Upper lobe of left lung (tissue), 6 donors: ENCODE measurements at regions not wholly inside any gene's neighbourhood (a gene's known extent, or its start where the extent isn't known, plus 50 kb on each side); places are given as distances from the start of the nearest gene placed in this dataset.

Experiments
- ATAC-seq, 2 donors: fragments of 200-7000 bp; cut with Tn5 transposase; one replicate each; pipeline ENCODE4 v1.9.1; 2022; ENCODE audit warnings: mild to moderate bottlenecking in 2 of 2, moderate library complexity in 2 of 2; ENCODE audit not compliant: low FRiP score in 2 of 2
- DNase-seq, 2 donors: peaks; one replicate each; pipeline ENCODE4 v3.0.0-alpha.2; 2019 to 2020
- H3K27ac ChIP-seq, 4 donors: fragments of 200-600 bp; sonication (generic); one replicate each; pipeline ENCODE4 v1.5.1; 2016 to 2019
- H3K27me3 ChIP-seq, 4 donors: fragments of 200-600 bp; sonication (generic); one replicate each; pipeline ENCODE4 v1.5.1; 2017 to 2019
- H3K36me3 ChIP-seq, 4 donors: fragments of 200-600 bp; sonication (generic); one replicate each; pipeline ENCODE4 v1.5.1; 2016 to 2019
- H3K4me1 ChIP-seq, 4 donors: fragments of 200-600 bp; sonication (generic); one replicate each; pipeline ENCODE4 v1.5.1; 2018 to 2019
- H3K4me3 ChIP-seq, 4 donors: fragments of 200-600 bp; sonication (generic); one replicate each; pipeline ENCODE4 v1.5.1; 2017 to 2019; ENCODE audit warnings: mild to moderate bottlenecking in 2 of 4, moderate library complexity in 1 of 4
- H3K9me3 ChIP-seq, 4 donors: fragments of 200-600 bp; sonication (generic); one replicate each; pipeline ENCODE4 v1.5.1; 2018 to 2019
- CTCF ChIP-seq, 6 experiments: fragments of 450-650 bp in 4 of 6; fragments of 200-600 bp in 2 of 6; sonication (generic) in 2 of 6; IDR thresholded peaks; one replicate each; pipeline ENCODE4 v1.5.1; 2016 to 2019; ENCODE audit warnings: antibody characterized with exemption in 6 of 6
- EP300 ChIP-seq, 4 donors: sonication (generic); formaldehyde crosslinking; IDR thresholded peaks; one replicate each; pipeline ENCODE4 v1.5.1; 2017; ENCODE audit warnings: antibody characterized with exemption in 4 of 4, control low read depth in 2 of 4
- POLR2A ChIP-seq, 4 donors: fragments of 450-650 bp; IDR thresholded peaks; one replicate each; pipeline ENCODE4 v1.5.1; 2016 to 2017; ENCODE audit warnings: antibody characterized with exemption in 4 of 4, mild to moderate bottlenecking in 2 of 4
- POLR2AphosphoS5 ChIP-seq, 2 donors: sonication (generic); formaldehyde crosslinking; IDR thresholded peaks; one replicate each; pipeline ENCODE4 v1.5.1; 2017; ENCODE audit warnings: antibody characterized with exemption in 2 of 2
- WGBS, 2 donors: methylation state at CpG; one replicate each; pipeline ENCODE4 v1.1.5; 2017 to 2018; 5-methylcytosine and 5-hydroxymethylcytosine counted together
- donor health status: DM: no; HTN: no; CAD: no; lungs with moderate emphysema.
- donor health status: DM: no; HTN: yes; CAD: no; lungs with severe emphysema.

- ATAC-seq: no peak
- TF ChIP-seq POLR2A (IDR thresholded peaks at IDR 0.05) (no peak), CTCF (IDR thresholded peaks at IDR 0.05) (no peak), POLR2AphosphoS5 (IDR thresholded peaks at IDR 0.05) (no peak), EP300 (IDR thresholded peaks at IDR 0.05) (no peak)
- no peak for DNase-seq
- H3K4me1 ChIP-seq: peaks cover 0 to 4% (median 0%) of the 10 kb centered on the region in 4 donors
- no peaks in the 10 kb centered on the region for H3K9me3 ChIP-seq
- no peaks in the 10 kb centered on the region for H3K27me3 ChIP-seq
- no peak overlapping the region for H3K4me3 ChIP-seq
- peak overlapping the region in 1 of 4 donors; percentile 36 for H3K27ac ChIP-seq
- H3K36me3 ChIP-seq: no peaks in the 10 kb centered on the region
Observed at GRCh38 chr9:109865521-109865920, 85.5 kb downstream of the PALM2AKAP2 start.

GRCh38 chr9:109868207-109868606 is 88.2 kb downstream of the PALM2AKAP2 start:
- no peaks in the 10 kb centered on the region for H3K36me3 ChIP-seq
- H3K27ac ChIP-seq: peak overlapping the region in 1 of 4 donors; percentile 15
- no peaks in the 10 kb centered on the region for H3K4me1 ChIP-seq
- DNase-seq (no peak), ATAC-seq (no peak)
- WGBS, 2 donors: 45 to 63% methylated on average over 4 of the region's 4 CpGs
- TF ChIP-seq EP300 (IDR thresholded peaks at IDR 0.05) (no peak), POLR2AphosphoS5 (IDR thresholded peaks at IDR 0.05) (no peak), CTCF (IDR thresholded peaks at IDR 0.05) (no peak), POLR2A (IDR thresholded peaks at IDR 0.05) (no peak)
- no peaks in the 10 kb centered on the region for H3K27me3 ChIP-seq
- no peak overlapping the region for H3K4me3 ChIP-seq
- H3K9me3 ChIP-seq: no peaks in the 10 kb centered on the region

GRCh38 chr9:109868722-109869121 is 88.7 kb downstream of the PALM2AKAP2 start:
- Histone ChIP-seq H3K4me1 (no peaks in the 10 kb centered on the region), H3K36me3 (no peaks in the 10 kb centered on the region), H3K9me3 (no peaks in the 10 kb centered on the region), H3K4me3 (no peak overlapping the region), H3K27ac (peak overlapping the region in 1 of 4 donors; percentile 11), H3K27me3 (no peaks in the 10 kb centered on the region)
- peak in 1 of 2 donors; percentile 61 for ATAC-seq
- TF ChIP-seq POLR2A (IDR thresholded peaks at IDR 0.05) (no peak), CTCF (IDR thresholded peaks at IDR 0.05) (no peak), POLR2AphosphoS5 (IDR thresholded peaks at IDR 0.05) (no peak), EP300 (IDR thresholded peaks at IDR 0.05) (no peak)
- no peak for DNase-seq
- 60 to 66% methylated on average over 3 of the region's 3 CpGs for WGBS, 2 donors

GRCh38 chr9:109870365-109870764 is 90.4 kb downstream of the PALM2AKAP2 start:
- no peak overlapping the region for H3K4me3 ChIP-seq
- ATAC-seq: no peak
- H3K36me3 ChIP-seq: no peaks in the 10 kb centered on the region
- H3K4me1 ChIP-seq: no peaks in the 10 kb centered on the region
- TF ChIP-seq CTCF (IDR thresholded peaks at IDR 0.05) (no peak), POLR2A (IDR thresholded peaks at IDR 0.05) (no peak), POLR2AphosphoS5 (IDR thresholded peaks at IDR 0.05) (no peak), EP300 (IDR thresholded peaks at IDR 0.05) (no peak)
- no peaks in the 10 kb centered on the region for H3K9me3 ChIP-seq
- no peak for DNase-seq
- H3K27me3 ChIP-seq: no peaks in the 10 kb centered on the region
- WGBS, 2 donors: 71 to 75% methylated on average over 6 of the region's 6 CpGs
- no peak overlapping the region for H3K27ac ChIP-seq

- DNase-seq (no peak), ATAC-seq (no peak)
- 85 to 92% methylated on average over 4 of the region's 4 CpGs for WGBS, 2 donors
- Histone ChIP-seq H3K9me3 (no peaks in the 10 kb centered on the region), H3K27me3 (no peaks in the 10 kb centered on the region), H3K4me1 (no peaks in the 10 kb centered on the region), H3K27ac (no peak overlapping the region), H3K4me3 (no peak overlapping the region), H3K36me3 (no peaks in the 10 kb centered on the region)
- TF ChIP-seq CTCF (IDR thresholded peaks at IDR 0.05): no peak
- no peak for TF ChIP-seq POLR2AphosphoS5 (IDR thresholded peaks at IDR 0.05)
- TF ChIP-seq POLR2A (IDR thresholded peaks at IDR 0.05): no peak
- no peak for TF ChIP-seq EP300 (IDR thresholded peaks at IDR 0.05)
Observed at GRCh38 chr9:109872901-109873300, 92.9 kb downstream of the PALM2AKAP2 start.
